Umbilical cord (tissue), 1 donor: ENCODE measurements at regions not wholly inside any gene's neighbourhood (a gene's known extent, or its start where the extent isn't known, plus 50 kb on each side); places are given as distances from the start of the nearest gene placed in this dataset.
"Not testable (repeated sequence)": the region's sequence is repeated elsewhere in the genome, so short reads cannot be mapped to it uniquely, and the experiment has no call there.

Experiments used
- DNase-seq: peaks from one replicate; pipeline ENCODE4 v3.0.0-alpha.2; 2015; ENCODE audit warnings: low spot score

GRCh38 chr7:81294897-81295515 lies 376.2 kb upstream of the SEMA3C start:
- DNase-seq = no peak

GRCh38 chr7:81293806-81294205 lies 375.0 kb upstream of the SEMA3C start:
- DNase-seq = no peak

- DNase-seq = not testable (repeated sequence)
Measured at GRCh38 chr7:81286754-81287153, 367.9 kb upstream of the SEMA3C start.

GRCh38 chr7:81285142-81285871 lies 366.5 kb upstream of the SEMA3C start:
- no peak for DNase-seq

- peak; percentile 71 for DNase-seq
Measured at GRCh38 chr7:81284576-81284975, 365.7 kb upstream of the SEMA3C start.

GRCh38 chr7:81280531-81280930 lies 361.7 kb upstream of the SEMA3C start:
- DNase-seq = no peak

- DNase-seq = no peak
Measured at GRCh38 chr7:81277691-81278090, 358.8 kb upstream of the SEMA3C start.

- no peak for DNase-seq
Measured at GRCh38 chr7:81273601-81274397, 354.9 kb upstream of the SEMA3C start.

- DNase-seq = no peak
Measured at GRCh38 chr7:81272176-81272575, 353.3 kb upstream of the SEMA3C start.

GRCh38 chr7:81268551-81268950 lies 349.7 kb upstream of the SEMA3C start:
- DNase-seq = no peak

- DNase-seq = no peak
Measured at GRCh38 chr7:81267508-81267907, 348.7 kb upstream of the SEMA3C start.

- no peak for DNase-seq
Measured at GRCh38 chr7:81264116-81264515, 345.3 kb upstream of the SEMA3C start.

- DNase-seq = no peak
Measured at GRCh38 chr7:81260152-81260551, 341.3 kb upstream of the SEMA3C start.

GRCh38 chr7:81256991-81257390 lies 338.1 kb upstream of the SEMA3C start:
- DNase-seq = no peak

- no peak for DNase-seq
Measured at GRCh38 chr7:81248420-81248819, 329.6 kb upstream of the SEMA3C start.

- DNase-seq = not testable (repeated sequence)
Measured at GRCh38 chr7:81247364-81247763, 328.5 kb upstream of the SEMA3C start.

GRCh38 chr7:81245353-81245752 lies 326.5 kb upstream of the SEMA3C start:
- DNase-seq = no peak

- peak; percentile 7 for DNase-seq
Measured at GRCh38 chr7:81244224-81244623, 325.4 kb upstream of the SEMA3C start.

GRCh38 chr7:81236560-81236959 lies 317.7 kb upstream of the SEMA3C start:
- DNase-seq = no peak

GRCh38 chr7:81235997-81236396 lies 317.1 kb upstream of the SEMA3C start:
- DNase-seq = no peak

GRCh38 chr7:81234896-81235295 lies 316.0 kb upstream of the SEMA3C start:
- no peak for DNase-seq

GRCh38 chr7:81233208-81233940 lies 314.5 kb upstream of the SEMA3C start:
- no peak for DNase-seq
